Pancreas (tissue), 10 donors: ENCODE measurements at regions not wholly inside any gene's neighbourhood (a gene's known extent, or its start where the extent isn't known, plus 50 kb on each side); places are given as distances from the start of the nearest gene placed in this dataset.

Experiments
- ATAC-seq, 4 donors: fragments of 200-7000 bp; cut with Tn5 transposase; one replicate each; pipeline versions ENCODE4 v1.8.0 to v1.9.1; 2020; ENCODE audit warnings: mild to moderate bottlenecking in 4 of 4, moderate library complexity in 4 of 4
- DNase-seq, 6 donors: peaks; one replicate each; pipeline ENCODE4 v3.0.0-alpha.2; 2020
- FAIRE-seq: peaks from 2 replicates; lab custom pipeline; 2012; peaks lifted over from hg19 to GRCh38; lab: Jason Lieb, UNC
- H3K27ac ChIP-seq, 4 donors: fragments of 200-600 bp; sonication (generic); 1 replicate in 3 of 4; 2 replicates in 1 of 4; pipeline versions ENCODE4 v1.5.0 to v1.8.0; 2020
- H3K27me3 ChIP-seq, 4 donors: fragments of 200-600 bp; one replicate each; pipeline ENCODE4 v1.8.0; 2021
- H3K36me3 ChIP-seq, 3 donors: fragments of 200-600 bp; sonication (generic) in 1 of 3; one replicate each; pipeline versions ENCODE4 v1.5.0 to v1.8.0; 2020 to 2021
- H3K4me1 ChIP-seq, 3 donors: fragments of 200-600 bp; one replicate each; pipeline ENCODE4 v1.8.0; 2021
- H3K4me3 ChIP-seq, 4 donors: fragments of 200-600 bp; sonication (generic) in 2 of 4; one replicate each; pipeline versions ENCODE4 v1.5.0 to v1.8.0; 2020 to 2021
- H3K9me3 ChIP-seq, 4 donors: fragments of 200-600 bp; one replicate each; pipeline ENCODE4 v1.8.0; 2021
- WGBS, 2 donors: extraction: QIAGEN DNeasy Blood & Tissue Kit; methylation state at CpG; one replicate each; pipeline ENCODE4 v1.1.7; 2013; 5-methylcytosine and 5-hydroxymethylcytosine counted together
- intact Hi-C, 3 donors: fragments of 100-400 bp; cut with DNase I; formaldehyde crosslinking; loops; one replicate each; pipeline versions ENCODE4 v1.11.1 to v1.14.2; 2022
- TF ChIP-seq, protein P1 (sequence below), 4 donors: fragments of 200-600 bp; sonication (generic) in 3 of 4; IDR thresholded peaks; one replicate each; pipeline versions ENCODE4 v1.5.0 to v1.8.0; 2021; ENCODE audit warnings: antibody characterized with exemption in 4 of 4
- donor health status: healthy with polysubstance abuse.
- donor health status: DM: no; HTN: no; CAD: no; lungs with moderate emphysema.
- donor health status: DM: no; HTN: no; CAD: no.
- donor health status: control.
- donor health status: control.
- donor health status: Bipolar disorder and iron deficiency.
- donor health status: DM: yes; HTN: yes; CAD: no.
- donor health status: DM: no; HTN: no; CAD: no.
- donor health status: DM: no; HTN: no; CAD: no.
- donor health status: DM: yes; HTN: yes; CAD: no.

DNA sequence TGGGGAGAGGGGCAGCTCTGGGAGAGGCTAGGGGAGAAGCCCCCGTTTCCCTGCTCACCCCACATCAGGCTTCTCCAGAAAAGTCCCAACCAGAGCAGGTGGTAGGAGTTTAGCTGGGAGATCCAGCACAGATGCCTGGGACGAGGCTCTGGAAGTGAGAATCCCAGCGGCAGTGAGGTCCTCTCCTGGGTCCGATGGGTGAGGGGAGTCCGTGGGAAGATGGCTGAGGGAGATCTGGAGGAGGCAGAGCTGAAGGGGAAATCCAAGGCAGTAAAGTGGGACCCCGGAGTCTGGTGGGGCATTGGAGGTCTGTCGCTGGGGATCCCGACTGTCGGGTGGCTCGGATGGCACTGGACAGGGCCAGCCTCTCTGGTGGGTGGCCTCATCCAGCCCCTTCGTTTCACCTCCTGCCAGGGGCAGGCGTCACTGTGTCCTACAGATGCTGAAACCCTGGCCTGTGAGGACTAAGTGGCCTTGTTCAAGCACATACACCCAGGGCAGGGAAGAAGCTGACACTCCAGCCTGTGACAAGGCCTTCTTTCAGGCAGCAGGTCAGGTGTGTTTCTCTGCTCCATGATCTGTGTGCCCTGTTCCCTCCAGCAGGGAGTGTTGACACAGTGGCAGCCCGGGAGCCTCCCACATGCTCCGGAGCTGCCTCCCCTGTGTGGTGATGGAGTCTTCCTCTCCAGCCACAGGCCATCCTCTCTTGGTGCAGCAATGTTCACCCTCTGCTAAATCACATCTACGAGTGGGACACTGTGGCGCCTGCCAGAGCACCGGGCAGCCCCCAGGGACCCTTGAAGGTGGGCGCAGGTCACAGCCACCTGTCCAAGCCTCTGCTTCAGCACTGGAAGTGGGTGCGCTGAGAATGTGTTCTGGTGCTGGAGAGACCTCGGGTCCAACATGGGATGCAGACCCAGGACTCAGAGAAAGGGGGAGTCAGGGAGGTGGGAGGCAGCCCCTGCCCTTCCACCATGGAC is 850.8 kb downstream of the BRD1 start:
- DNase-seq (no peak), ATAC-seq (no peak), FAIRE-seq (no peak)
- Histone ChIP-seq H3K27ac (no peak overlapping the region), H3K4me1 (no peaks in the 10 kb centered on the region), H3K36me3 (no peaks in the 10 kb centered on the region), H3K27me3 (peaks cover 0 to 3% (median 0%) of the 10 kb centered on the region in 4 donors), H3K9me3 (no peaks in the 10 kb centered on the region), H3K4me3 (no peak overlapping the region)
- 50 to 60% methylated on average over 20 of the region's 20 CpGs for WGBS, 2 donors
- intact Hi-C loops: no loop called here
- TF ChIP-seq, protein P1, sequence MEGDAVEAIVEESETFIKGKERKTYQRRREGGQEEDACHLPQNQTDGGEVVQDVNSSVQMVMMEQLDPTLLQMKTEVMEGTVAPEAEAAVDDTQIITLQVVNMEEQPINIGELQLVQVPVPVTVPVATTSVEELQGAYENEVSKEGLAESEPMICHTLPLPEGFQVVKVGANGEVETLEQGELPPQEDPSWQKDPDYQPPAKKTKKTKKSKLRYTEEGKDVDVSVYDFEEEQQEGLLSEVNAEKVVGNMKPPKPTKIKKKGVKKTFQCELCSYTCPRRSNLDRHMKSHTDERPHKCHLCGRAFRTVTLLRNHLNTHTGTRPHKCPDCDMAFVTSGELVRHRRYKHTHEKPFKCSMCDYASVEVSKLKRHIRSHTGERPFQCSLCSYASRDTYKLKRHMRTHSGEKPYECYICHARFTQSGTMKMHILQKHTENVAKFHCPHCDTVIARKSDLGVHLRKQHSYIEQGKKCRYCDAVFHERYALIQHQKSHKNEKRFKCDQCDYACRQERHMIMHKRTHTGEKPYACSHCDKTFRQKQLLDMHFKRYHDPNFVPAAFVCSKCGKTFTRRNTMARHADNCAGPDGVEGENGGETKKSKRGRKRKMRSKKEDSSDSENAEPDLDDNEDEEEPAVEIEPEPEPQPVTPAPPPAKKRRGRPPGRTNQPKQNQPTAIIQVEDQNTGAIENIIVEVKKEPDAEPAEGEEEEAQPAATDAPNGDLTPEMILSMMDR (IDR thresholded peaks at IDR 0.05): no peak

DNA sequence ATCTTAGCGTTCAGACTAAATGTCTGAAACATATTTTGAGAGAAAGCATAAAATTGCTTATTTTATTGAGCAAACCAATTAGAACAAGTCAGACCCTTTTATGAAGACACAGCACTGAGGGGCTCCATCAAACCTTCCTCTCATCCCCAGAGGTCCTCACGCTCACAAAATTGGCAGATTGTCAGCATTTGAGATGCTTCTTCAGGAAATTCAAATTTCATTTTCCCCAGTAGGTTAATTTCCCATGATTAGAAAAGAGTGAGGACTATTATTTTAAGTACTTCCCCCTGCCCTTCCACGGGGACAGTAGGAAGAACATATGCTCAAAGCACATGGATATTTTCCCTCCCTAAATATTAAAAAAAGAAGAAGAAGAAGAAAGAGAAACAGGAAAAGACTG is 851.8 kb downstream of the BRD1 start:
- 41 to 51% methylated on average over 3 of the region's 3 CpGs for WGBS, 2 donors
- H3K27me3 ChIP-seq: peaks cover 0 to 3% (median 0%) of the 10 kb centered on the region in 4 donors
- intact Hi-C loops: no loop called here
- H3K27ac ChIP-seq: no peak overlapping the region
- H3K4me1 ChIP-seq: no peaks in the 10 kb centered on the region
- TF ChIP-seq, protein P1 (IDR thresholded peaks at IDR 0.05): no peak
- no peak overlapping the region for H3K4me3 ChIP-seq
- no peak for FAIRE-seq
- DNase-seq: no peak
- no peak for ATAC-seq
- H3K36me3 ChIP-seq: no peaks in the 10 kb centered on the region
- no peaks in the 10 kb centered on the region for H3K9me3 ChIP-seq

- DNase-seq (no peak), FAIRE-seq (no peak), ATAC-seq (no peak)
- no peak overlapping the region for H3K4me3 ChIP-seq
- 53 to 59% methylated on average over 13 of the region's 13 CpGs for WGBS, 2 donors
- intact Hi-C loops: no loop called here
- no peak overlapping the region for H3K27ac ChIP-seq
- H3K4me1 ChIP-seq: no peaks in the 10 kb centered on the region
- no peaks in the 10 kb centered on the region for H3K9me3 ChIP-seq
- TF ChIP-seq, protein P1 (IDR thresholded peaks at IDR 0.05): no peak
- peaks cover 0 to 3% (median 0%) of the 10 kb centered on the region in 4 donors for H3K27me3 ChIP-seq
- no peaks in the 10 kb centered on the region for H3K36me3 ChIP-seq
Observed at GRCh38 chr22:48975316-48975741, 852.3 kb downstream of the BRD1 start.

GRCh38 chr22:48974443-48975315 is 853.0 kb downstream of the BRD1 start:
- intact Hi-C loops: no loop called here
- Histone ChIP-seq H3K4me1 (no peaks in the 10 kb centered on the region), H3K27ac (no peak overlapping the region), H3K4me3 (no peak overlapping the region), H3K36me3 (no peaks in the 10 kb centered on the region), H3K9me3 (no peaks in the 10 kb centered on the region), H3K27me3 (peaks cover 0 to 3% (median 0%) of the 10 kb centered on the region in 4 donors)
- TF ChIP-seq, protein P1 (IDR thresholded peaks at IDR 0.05): no peak
- FAIRE-seq: no peak
- WGBS, 2 donors: 50 to 66% methylated on average over 11 to 13 of the region's 13 CpGs
- no peak for DNase-seq
- ATAC-seq: no peak
